Stromal cell of bone marrow (primary cell): ENCODE measurements at regions not wholly inside any gene's neighbourhood (a gene's known extent, or its start where the extent isn't known, plus 50 kb on each side); places are given as distances from the start of the nearest gene placed in this dataset.
A peak's percentile ranks its signal among the peaks of the same experiment; 100 is the strongest.
"Not testable (repeated sequence)": the region's sequence is repeated elsewhere in the genome, so short reads cannot be mapped to it uniquely, and the experiment has no call there.

Experiments used
- DNase-seq: peaks from one replicate; pipeline ENCODE4 v3.0.0-alpha.2; 2012; ENCODE audit warnings: low read depth

- DNase-seq, result no peak
Measured at GRCh38 chr1:78250201-78250600, 204.4 kb downstream of the GIPC2 start.

GRCh38 chr1:78254517-78254916 lies 208.8 kb downstream of the GIPC2 start:
- peak; percentile 86 for DNase-seq

- DNase-seq, result peak; percentile 44
Measured at GRCh38 chr1:78255383-78255782, 209.6 kb downstream of the GIPC2 start.

DNA sequence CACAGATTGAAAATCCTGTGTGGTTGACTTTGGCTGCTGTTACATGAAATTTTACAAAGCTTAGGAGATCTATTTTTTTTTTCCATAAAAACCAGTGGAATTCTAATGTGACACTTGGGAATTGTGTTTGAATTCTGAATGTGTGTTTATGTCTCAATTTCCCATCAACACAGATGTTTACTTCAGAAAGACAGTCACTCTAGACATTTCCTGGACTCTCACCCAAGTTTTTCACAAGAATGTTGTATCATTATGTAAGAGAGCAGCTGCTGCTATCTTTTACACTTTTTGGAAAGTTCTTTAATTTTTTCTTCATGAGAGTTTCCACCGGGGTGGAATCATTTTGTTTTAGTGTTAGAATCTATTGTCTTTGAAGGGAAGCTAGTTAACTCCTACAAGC lies 210.1 kb downstream of the GIPC2 start:
- DNase-seq, result no peak

DNA sequence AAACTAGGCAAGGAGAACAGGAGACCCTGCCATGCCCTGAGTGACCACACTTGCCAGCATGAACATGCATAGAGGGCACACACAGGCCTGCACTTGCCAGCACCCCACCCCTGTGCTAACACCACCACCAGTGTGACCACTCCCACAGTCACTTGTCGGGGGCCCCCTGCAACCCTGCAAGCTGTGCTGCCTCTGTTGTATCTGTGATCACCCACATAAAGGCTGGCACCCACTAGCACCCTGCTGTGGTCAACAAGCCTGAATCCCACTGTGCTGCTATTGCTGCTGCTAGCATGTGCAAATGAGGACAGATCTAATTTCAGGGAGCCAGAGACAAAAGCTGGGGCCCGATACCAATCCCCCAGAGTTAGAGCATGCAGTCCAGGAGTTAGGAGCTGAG lies 217.7 kb downstream of the GIPC2 start:
- no peak for DNase-seq

DNA sequence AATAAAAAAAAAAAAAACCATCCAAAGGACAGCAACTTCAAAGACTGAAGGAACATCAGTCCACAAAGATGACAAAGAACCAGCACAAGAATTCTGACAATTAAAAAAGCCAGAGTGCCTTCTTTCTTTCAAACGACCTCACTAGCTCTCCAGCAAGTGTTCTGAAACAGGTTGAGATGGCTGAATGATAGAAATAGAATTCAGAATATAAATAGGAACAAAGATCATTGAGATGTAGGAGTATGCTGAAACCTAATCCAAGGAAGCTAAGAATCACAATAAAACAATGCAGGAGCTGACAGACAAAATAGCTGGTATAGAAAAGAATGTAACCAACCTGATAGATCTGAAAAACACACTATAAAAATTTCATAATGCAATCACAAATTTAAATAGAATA lies 218.2 kb downstream of the GIPC2 start:
- DNase-seq, result no peak

DNA sequence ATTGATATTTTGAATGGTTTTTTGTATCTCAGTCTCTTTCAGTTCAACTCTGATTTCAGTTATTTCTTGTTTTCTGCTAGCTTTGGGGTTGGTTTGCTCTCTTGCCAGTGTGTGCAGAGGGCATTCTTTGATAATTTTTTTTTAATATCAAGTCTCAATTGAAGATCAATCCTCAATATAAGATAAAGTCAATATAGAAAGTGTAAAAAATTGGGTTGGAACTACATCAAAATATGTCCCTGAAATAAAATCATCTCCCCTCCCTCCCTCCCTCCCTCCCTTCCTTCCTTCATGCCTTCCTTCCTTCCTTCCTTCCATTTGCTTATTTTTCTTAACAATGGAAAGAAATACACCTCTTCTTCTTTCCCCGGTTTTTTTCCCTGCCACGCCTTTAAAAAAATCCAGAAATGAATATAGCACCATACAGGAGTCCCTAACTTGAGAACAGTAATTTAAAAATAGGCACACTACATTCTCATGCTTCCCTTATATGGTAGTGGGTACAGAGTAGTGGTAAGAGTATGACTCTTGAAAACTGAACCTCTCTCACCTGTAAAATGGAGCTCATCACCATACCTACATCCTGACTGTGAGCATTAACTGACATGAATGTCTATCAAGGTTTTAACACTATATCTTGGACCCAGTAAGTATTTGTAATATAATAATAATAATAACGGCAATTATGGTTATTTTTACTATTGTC lies 221.9 kb downstream of the GIPC2 start:
- no peak for DNase-seq

DNA sequence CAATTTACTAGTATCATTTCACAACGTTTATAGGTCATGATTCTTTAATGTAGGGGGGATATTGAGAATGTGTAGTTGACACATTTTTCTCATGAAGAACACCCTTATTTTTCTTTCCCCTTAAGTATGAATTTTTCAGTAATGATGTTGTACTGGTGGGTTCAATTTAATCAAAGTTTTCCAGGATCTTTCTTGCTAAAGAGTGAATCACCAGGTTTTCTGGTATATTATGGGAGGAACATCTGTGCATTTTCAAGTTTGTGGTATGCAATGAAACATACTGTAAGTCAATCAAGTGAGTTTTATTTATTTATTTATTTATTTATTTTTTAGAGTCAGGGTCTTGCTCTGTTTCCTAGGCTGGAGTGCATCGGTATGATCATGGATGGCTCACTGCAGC lies 221.2 kb upstream of the PTGFR start:
- no peak for DNase-seq

- not testable (repeated sequence) for DNase-seq
Measured at GRCh38 chr1:78271423-78271822, 219.4 kb upstream of the PTGFR start.

- peak; percentile 84 for DNase-seq
Measured at GRCh38 chr1:78274814-78275213, 216.0 kb upstream of the PTGFR start.

GRCh38 chr1:78275456-78275855 lies 215.3 kb upstream of the PTGFR start:
- DNase-seq, result no peak

GRCh38 chr1:78275906-78276685 lies 214.7 kb upstream of the PTGFR start:
- no peak for DNase-seq

- peak; percentile 79 for DNase-seq
Measured at GRCh38 chr1:78277253-78277652, 213.5 kb upstream of the PTGFR start.

DNA sequence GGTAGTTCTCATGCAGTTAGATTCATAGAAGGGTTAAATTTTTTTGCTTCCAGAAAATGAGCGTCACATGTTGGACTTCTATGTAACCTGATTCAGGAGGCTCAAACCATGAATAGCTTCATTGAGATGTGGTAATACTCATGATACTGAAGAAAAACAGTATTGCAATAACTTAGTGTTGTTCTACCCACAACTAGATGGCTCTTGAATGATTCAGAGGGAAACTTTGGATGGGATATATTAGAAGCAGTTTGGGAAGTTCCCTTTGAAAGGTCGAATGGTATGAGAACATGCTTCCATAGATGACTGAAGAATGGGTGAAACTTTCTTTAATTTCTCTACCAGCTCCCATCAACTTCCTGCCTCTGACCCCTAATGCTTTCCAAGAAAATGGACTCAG lies 211.7 kb upstream of the PTGFR start:
- DNase-seq, result peak; percentile 98

GRCh38 chr1:78280626-78281025 lies 210.1 kb upstream of the PTGFR start:
- peak; percentile 45 for DNase-seq

DNA sequence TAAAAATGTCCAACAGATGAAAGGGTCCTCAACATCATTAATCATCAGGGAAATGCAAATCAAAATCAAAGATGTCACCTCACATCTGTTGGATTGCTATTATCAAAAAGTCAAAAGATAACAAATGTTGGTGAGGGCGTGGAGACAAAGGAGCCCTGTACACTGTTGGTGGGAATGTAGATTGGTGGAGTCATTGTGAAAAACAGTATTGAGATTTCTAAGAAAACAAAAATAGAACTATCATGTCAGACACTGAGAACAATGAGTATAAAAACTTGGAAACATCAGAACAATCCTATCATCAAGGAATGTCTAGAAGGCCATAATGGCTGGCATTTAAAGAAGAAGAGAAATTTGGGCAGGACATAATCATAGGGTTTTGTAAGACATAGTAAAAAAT lies 209.2 kb upstream of the PTGFR start:
- no peak for DNase-seq

DNA sequence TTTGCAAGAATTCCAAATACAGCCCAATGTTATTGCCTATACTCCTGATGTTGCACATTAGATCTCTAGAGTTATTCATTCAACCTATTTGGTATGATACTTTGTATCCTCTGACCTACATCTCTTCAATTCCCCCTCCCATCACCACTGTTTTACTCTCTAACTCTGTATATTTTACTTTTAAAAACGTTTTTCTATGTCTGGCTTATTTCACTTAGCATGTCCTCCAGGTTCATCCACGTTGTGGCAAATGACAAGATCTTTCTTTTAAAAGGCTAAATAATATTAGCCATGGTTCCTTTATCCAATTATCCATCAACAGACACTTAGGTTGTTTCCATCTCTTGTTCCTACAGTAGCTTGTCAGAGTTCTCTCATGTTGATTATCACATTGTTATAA lies 207.1 kb upstream of the PTGFR start:
- no peak for DNase-seq

DNA sequence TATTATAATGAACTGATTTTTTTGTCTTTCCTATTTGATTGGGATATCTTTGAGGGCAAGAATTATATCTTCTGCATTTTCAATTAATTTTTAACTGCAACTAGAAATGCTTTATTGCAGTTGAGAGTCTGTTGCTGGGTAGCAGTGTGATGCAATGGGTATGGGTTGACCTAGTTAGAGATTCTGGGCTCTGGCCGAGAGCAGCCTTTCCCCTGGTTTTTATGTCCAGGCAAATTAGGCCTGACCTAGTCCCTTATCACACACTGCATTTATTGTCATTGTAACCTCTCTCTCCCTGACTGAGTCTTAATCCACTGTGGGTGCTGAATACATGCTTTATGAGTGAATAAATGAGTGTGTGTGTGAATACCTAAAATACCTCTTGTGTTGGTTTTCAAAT lies 206.4 kb upstream of the PTGFR start:
- DNase-seq, result no peak

DNA sequence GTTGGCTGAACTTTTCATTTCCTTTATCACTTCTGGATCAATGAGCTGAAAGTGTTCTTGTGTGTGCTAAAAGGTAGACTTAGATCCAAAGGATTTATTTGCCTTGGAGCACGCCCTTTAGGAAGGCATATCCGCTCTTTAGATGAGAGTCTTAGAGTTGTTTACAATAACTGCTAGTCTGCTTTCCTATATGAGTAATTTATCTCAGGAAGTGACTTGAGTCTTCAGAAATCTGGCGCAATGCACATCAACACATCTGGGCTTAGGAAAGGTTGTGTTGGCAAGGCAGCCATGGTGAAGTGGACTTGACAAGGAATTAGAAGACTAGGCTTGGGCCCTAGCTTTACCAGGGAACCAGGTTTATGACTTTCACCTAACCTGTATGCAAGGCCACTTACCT lies 204.1 kb upstream of the PTGFR start:
- no peak for DNase-seq

- no peak for DNase-seq
Measured at GRCh38 chr1:78289603-78290002, 201.2 kb upstream of the PTGFR start.

- peak; percentile 63 for DNase-seq
Measured at GRCh38 chr1:78291418-78291817, 199.4 kb upstream of the PTGFR start.

GRCh38 chr1:78291872-78292271 lies 198.9 kb upstream of the PTGFR start:
- no peak for DNase-seq

- no peak for DNase-seq
Measured at GRCh38 chr1:78292361-78292760, 198.4 kb upstream of the PTGFR start.

DNA sequence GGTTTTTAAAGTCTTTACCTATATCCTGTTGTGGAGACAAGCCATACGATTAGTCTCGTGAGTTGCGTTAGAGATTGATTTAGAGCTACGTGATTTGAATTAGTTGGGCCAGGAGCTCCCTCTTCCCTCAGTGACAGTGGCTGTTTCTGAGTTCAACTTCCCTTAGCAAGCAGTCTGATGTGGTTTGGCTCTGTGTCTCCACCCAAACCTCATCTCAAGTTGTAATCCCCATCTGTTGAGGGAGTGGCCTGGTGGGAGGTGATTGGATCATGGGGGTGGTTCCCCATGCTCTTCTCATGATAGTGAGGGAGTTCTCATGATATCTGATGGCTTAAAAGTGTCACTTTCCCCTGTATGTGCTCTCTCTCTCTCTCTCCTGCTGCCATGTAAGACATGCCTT lies 192.9 kb upstream of the PTGFR start:
- no peak for DNase-seq
